Kidney (tissue), 13 donors: ENCODE measurements at regions not wholly inside any gene's neighbourhood (a gene's known extent, or its start where the extent isn't known, plus 50 kb on each side); places are given as distances from the start of the nearest gene placed in this dataset.

ENCODE experiments used
- DNase-seq, 5 donors: peaks; one replicate each; pipeline ENCODE4 v3.0.0-alpha.2; 2013 to 2020
- FAIRE-seq: peaks from 2 replicates; lab custom pipeline; 2012; peaks lifted over from hg19 to GRCh38; lab: Jason Lieb, UNC
- H3K27ac ChIP-seq, 2 donors: one replicate each; pipeline ENCODE4 v1.7.0; 2013; ENCODE audit warnings: low read depth in 2 of 2, low read length in 2 of 2, inconsistent platforms in 1 of 2
- H3K27me3 ChIP-seq: one replicate; pipeline ENCODE4 v1.7.1; 2013; ENCODE audit warnings: low read length, inconsistent platforms; ENCODE audit not compliant: control insufficient read depth, insufficient read depth
- H3K36me3 ChIP-seq, 3 donors: one replicate each; pipeline versions ENCODE4 v1.7.0 to v1.7.1; 2013; ENCODE audit warnings: low read length in 3 of 3, control low read depth in 1 of 3, inconsistent platforms in 1 of 3; ENCODE audit not compliant: insufficient read depth in 3 of 3, control insufficient read depth in 2 of 3
- H3K4me1 ChIP-seq, 3 donors: one replicate each; pipeline versions ENCODE4 v1.7.0 to v1.7.1; 2013; ENCODE audit warnings: low read length in 3 of 3, inconsistent platforms in 1 of 3, low read depth in 1 of 3; ENCODE audit not compliant: control insufficient read depth in 2 of 3, insufficient read depth in 2 of 3
- H3K4me3 ChIP-seq, 3 donors: one replicate each; pipeline versions ENCODE4 v1.7.0 to v1.8.1; 2013; ENCODE audit warnings: low read length in 3 of 3, control low read depth in 1 of 3, inconsistent platforms in 1 of 3
- H3K9ac ChIP-seq, 3 donors: one replicate each; pipeline versions ENCODE4 v1.7.0 to v1.7.1; 2013; ENCODE audit warnings: low read length in 3 of 3, control low read depth in 1 of 3, inconsistent platforms in 1 of 3
- H3K9me3 ChIP-seq, 3 donors: one replicate each; pipeline versions ENCODE4 v1.7.0 to v1.7.1; 2013; ENCODE audit warnings: low read length in 3 of 3, control low read depth in 1 of 3, inconsistent platforms in 1 of 3; ENCODE audit not compliant: control insufficient read depth in 2 of 3, insufficient read depth in 1 of 3
- intact Hi-C: fragments of 100-400 bp; cut with DNase I; formaldehyde crosslinking; loops from one replicate; pipeline ENCODE4 v1.11.1; 2022
- TF ChIP-seq, protein P1 (sequence below): IDR thresholded peaks from 3 replicates; pipeline ENCODE4 v1.5.1; 2012; ENCODE audit warnings: mild to moderate bottlenecking, moderate library complexity, borderline replicate concordance; ENCODE audit not compliant: insufficient read depth; ENCODE audit errors: extremely low read depth
- donor health status: control.
- donor health status: control.
- donor health status: control.
- donor health status: control.
- donor health status: control.
- donor health status: DM: yes; HTN: yes; CAD: no.
- donor health status: Normal renal cell carcinoma (clear cell type).

DNA sequence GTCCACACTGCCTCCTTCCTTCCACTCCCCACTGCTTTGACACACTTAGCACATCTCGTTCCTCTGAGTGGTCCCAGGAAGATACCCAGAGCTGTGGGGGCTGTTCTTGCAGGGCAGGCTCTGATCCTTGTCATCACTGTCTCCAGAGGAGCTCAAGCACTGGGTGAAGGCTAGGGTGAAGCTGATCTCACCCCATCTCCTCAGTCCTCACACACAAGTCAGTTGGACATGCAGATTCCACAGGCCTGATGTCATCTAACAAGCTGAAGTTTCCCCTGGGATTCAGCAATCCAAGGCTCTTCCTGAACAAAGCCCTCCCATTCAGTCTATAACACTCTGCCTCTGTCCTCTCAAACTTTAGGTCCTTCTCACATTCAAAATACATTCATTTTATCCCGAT, 90.6 kb upstream of the RAB6C start:
- Histone ChIP-seq H3K36me3 (no peaks in the 10 kb centered on the region), H3K27me3 (no peaks in the 10 kb centered on the region), H3K9ac (no peak overlapping the region), H3K27ac (no peak overlapping the region), H3K4me3 (no peak overlapping the region), H3K9me3 (no peaks in the 10 kb centered on the region), H3K4me1 (no peaks in the 10 kb centered on the region)
- DNase-seq (no peak), FAIRE-seq (no peak)
- intact Hi-C loops = no loop called here
- TF ChIP-seq, protein P1, sequence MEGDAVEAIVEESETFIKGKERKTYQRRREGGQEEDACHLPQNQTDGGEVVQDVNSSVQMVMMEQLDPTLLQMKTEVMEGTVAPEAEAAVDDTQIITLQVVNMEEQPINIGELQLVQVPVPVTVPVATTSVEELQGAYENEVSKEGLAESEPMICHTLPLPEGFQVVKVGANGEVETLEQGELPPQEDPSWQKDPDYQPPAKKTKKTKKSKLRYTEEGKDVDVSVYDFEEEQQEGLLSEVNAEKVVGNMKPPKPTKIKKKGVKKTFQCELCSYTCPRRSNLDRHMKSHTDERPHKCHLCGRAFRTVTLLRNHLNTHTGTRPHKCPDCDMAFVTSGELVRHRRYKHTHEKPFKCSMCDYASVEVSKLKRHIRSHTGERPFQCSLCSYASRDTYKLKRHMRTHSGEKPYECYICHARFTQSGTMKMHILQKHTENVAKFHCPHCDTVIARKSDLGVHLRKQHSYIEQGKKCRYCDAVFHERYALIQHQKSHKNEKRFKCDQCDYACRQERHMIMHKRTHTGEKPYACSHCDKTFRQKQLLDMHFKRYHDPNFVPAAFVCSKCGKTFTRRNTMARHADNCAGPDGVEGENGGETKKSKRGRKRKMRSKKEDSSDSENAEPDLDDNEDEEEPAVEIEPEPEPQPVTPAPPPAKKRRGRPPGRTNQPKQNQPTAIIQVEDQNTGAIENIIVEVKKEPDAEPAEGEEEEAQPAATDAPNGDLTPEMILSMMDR = no peak

DNA sequence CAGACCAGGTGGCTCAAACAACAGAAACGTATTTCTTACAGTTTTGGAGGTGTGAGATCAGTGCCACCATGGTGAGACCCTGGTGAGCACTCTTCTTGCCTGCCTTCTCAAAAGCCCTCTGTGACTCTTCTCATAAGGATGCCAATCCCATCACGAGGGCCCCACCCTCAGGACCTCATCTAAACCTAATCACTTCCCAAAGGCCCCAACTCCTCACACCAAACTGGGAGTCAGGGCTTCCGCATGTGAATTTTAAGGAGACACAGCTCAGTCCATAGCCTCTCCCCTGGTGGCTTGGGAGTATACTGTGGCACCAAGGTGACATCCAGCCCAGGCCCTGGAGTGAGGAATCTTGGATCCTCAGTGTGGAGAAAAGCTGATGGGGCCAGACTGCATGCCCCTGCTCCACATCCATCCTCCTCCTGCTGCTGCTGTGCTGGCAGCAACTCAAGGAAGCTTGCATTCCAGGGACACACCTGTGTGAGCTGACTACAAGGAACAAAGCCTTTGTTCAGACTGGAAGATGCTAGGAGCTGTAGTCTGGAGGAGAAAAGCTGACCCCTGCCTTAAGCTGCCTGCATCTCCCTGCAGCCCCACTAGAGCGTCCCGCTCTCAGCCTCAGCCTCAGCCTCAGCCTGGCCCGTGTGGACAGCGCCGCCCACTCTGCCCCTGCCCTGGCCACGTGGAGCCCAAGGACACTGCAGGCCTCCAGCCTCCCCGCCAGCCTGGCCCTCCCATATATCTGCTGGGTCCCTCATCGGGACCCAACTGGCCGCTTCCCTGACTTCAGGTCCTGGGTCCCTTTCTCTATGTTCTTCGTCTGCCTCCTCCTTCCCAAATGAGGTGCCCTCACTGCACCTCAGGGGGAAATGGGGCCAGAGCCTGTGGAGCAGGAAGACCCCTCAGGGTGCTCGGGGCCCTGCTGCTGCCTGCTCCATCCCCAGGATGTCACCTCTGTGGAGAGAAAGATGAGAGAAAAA, 87.8 kb upstream of the RAB6C start:
- H3K36me3 ChIP-seq = no peaks in the 10 kb centered on the region
- H3K27ac ChIP-seq = no peak overlapping the region
- no peaks in the 10 kb centered on the region for H3K27me3 ChIP-seq
- no peaks in the 10 kb centered on the region for H3K9me3 ChIP-seq
- no peak overlapping the region for H3K9ac ChIP-seq
- DNase-seq (peak in 1 of 5 donors; percentile 30), FAIRE-seq (no peak)
- TF ChIP-seq, protein P1 = no peak
- no peak overlapping the region for H3K4me3 ChIP-seq
- intact Hi-C loops = no loop called here
- no peaks in the 10 kb centered on the region for H3K4me1 ChIP-seq

DNA sequence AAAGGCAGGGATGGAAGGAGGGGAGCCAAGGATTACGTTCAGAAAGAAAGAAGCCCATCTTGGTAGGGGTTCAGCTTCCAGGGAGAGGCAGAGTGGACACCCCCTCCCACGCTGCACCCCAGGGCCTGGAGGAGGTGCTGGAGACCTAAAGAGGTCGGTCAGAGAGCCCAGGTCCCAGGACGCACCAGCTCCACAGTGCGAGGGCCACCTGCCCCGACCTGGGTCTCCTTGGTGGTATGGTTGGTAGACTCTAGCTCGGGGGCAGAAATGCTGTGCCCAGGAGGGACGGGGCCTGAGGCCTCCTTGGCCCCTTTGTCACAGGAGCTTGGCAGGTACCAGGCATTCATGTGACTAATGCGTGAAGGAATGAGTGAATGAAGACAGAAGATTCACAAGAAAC, 87.1 kb upstream of the RAB6C start:
- no peak overlapping the region for H3K9ac ChIP-seq
- FAIRE-seq (no peak), DNase-seq (no peak)
- no peak overlapping the region for H3K4me3 ChIP-seq
- no peak overlapping the region for H3K27ac ChIP-seq
- H3K9me3 ChIP-seq = no peaks in the 10 kb centered on the region
- TF ChIP-seq, protein P1 = no peak
- H3K36me3 ChIP-seq = no peaks in the 10 kb centered on the region
- no peaks in the 10 kb centered on the region for H3K4me1 ChIP-seq
- no peaks in the 10 kb centered on the region for H3K27me3 ChIP-seq
- intact Hi-C loops = no loop called here
